ENCODE measurements at regions not wholly inside any gene's neighbourhood (a gene's known extent, or its start where the extent isn't known, plus 50 kb on each side); places are given as distances from the start of the nearest gene placed in this dataset.

DNA sequence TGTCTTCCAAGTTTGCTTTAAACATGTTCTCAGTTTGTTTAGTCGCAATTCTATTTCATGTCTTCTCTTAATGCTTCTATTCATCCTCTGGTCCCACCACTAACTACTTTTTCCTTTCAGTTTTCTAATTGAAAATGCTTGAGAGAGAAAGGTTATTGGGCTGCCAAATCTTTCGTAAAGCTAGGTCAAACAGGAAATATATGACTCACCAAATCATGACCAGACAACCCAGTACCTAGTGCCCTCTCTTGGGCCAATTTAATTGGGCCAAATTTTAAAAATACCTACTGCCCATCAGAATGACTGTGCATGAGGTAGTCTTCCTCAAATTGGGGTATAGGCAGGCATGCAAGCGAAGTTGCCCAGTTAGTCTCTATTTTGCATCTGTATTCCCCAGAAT is 295.4 kb upstream of the PBX1 start:
- H2AFZ ChIP-seq: no peak overlapping the region
- H3K36me3 ChIP-seq (ENCODE audit: low read depth): no peaks in the 10 kb centered on the region
- H3K4me2 ChIP-seq (ENCODE audit: unreplicated experiment): no peak overlapping the region
- H3F3A ChIP-seq (ENCODE audit: insufficient read depth): no peaks in the 10 kb centered on the region
- H3K27me3 ChIP-seq (replicated peaks; ENCODE audit: insufficient read depth): no peaks in the 10 kb centered on the region
- no peaks in the 10 kb centered on the region for H3K9me3 ChIP-seq (ENCODE audit: low read depth)
- in situ Hi-C loops (cut with MboI): no loop called here
- H3K27ac ChIP-seq: no peak overlapping the region
- no peak overlapping the region for H3K9ac ChIP-seq
- no peaks in the 10 kb centered on the region for H3K4me1 ChIP-seq (ENCODE audit: insufficient read depth)
- H3K4me3 ChIP-seq: no peak overlapping the region
- TF ChIP-seq EZH2phosphoT487 (IDR thresholded peaks at IDR 0.05; ENCODE audit: insufficient read depth, low read depth): no peak
- TF ChIP-seq EZH2 (IDR thresholded peaks at IDR 0.05; ENCODE audit: insufficient read depth, poor library complexity, severe bottlenecking): no peak
- 51 to 61% methylated on average over 3 of the region's 3 CpGs for WGBS, 2 experiments (ENCODE audit: low coverage in 1 of 2, low lambda C conversion rate in 2 of 2, missing lambda C conversion rate in 2 of 2)
- H4K20me1 ChIP-seq (ENCODE audit: insufficient read depth): no peaks in the 10 kb centered on the region
- peak; percentile 9 for DNase-seq
- H3K79me2 ChIP-seq (ENCODE audit: insufficient read depth): no peaks in the 10 kb centered on the region
- no peaks in the 10 kb centered on the region for H3K9me2 ChIP-seq (ENCODE audit: insufficient read depth)

DNA sequence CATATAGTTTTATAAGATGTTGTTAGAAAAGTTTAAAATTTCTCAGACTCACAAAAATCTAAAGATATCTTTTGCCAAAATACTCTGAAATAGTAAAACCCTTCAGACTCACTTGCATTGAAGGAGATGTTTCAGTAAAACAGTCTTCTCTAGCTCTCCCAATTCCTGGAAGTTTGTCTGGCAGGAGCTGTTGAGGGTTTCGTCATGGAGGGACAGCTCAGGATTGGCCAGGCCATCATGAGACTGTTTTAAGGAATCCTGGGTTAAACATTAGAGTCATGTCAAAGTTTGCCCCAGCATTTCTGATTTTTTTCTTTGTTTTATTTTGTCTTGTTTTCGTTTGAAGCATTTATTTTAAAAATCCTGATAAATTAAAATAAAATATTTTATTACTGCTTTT is 293.8 kb upstream of the PBX1 start:
- Histone ChIP-seq H2AFZ (no peak overlapping the region), H3K79me2 (ENCODE audit: insufficient read depth) (no peaks in the 10 kb centered on the region), H3K27ac (no peak overlapping the region), H3K4me1 (ENCODE audit: insufficient read depth) (no peaks in the 10 kb centered on the region), H4K20me1 (ENCODE audit: insufficient read depth) (no peaks in the 10 kb centered on the region), H3K9me2 (ENCODE audit: insufficient read depth) (no peaks in the 10 kb centered on the region), H3K9me3 (ENCODE audit: low read depth) (no peaks in the 10 kb centered on the region), H3K4me3 (no peak overlapping the region), H3K9ac (no peak overlapping the region), H3K36me3 (ENCODE audit: low read depth) (no peaks in the 10 kb centered on the region), H3K27me3 (replicated peaks; ENCODE audit: insufficient read depth) (no peaks in the 10 kb centered on the region), H3K4me2 (ENCODE audit: unreplicated experiment) (no peak overlapping the region), H3F3A (ENCODE audit: insufficient read depth) (no peaks in the 10 kb centered on the region)
- 2 to 4% methylated on average over 2 of the region's 2 CpGs for WGBS, 2 experiments (ENCODE audit: low coverage in 1 of 2, low lambda C conversion rate in 2 of 2, missing lambda C conversion rate in 2 of 2)
- in situ Hi-C loops (cut with MboI): no loop called here
- no peak for DNase-seq
- TF ChIP-seq EZH2 (IDR thresholded peaks at IDR 0.05; ENCODE audit: insufficient read depth, poor library complexity, severe bottlenecking) (no peak), EZH2phosphoT487 (IDR thresholded peaks at IDR 0.05; ENCODE audit: insufficient read depth, low read depth) (no peak)

- Histone ChIP-seq H3K36me3 (ENCODE audit: low read depth) (no peaks in the 10 kb centered on the region), H3K27ac (no peak overlapping the region), H3K4me3 (no peak overlapping the region), H4K20me1 (ENCODE audit: insufficient read depth) (no peaks in the 10 kb centered on the region), H3K4me2 (ENCODE audit: unreplicated experiment) (no peak overlapping the region), H3K9ac (no peak overlapping the region), H3K9me3 (ENCODE audit: low read depth) (no peaks in the 10 kb centered on the region), H3K9me2 (ENCODE audit: insufficient read depth) (no peaks in the 10 kb centered on the region), H3K27me3 (replicated peaks; ENCODE audit: insufficient read depth) (no peaks in the 10 kb centered on the region), H2AFZ (no peak overlapping the region), H3K4me1 (ENCODE audit: insufficient read depth) (no peaks in the 10 kb centered on the region), H3F3A (ENCODE audit: insufficient read depth) (no peaks in the 10 kb centered on the region), H3K79me2 (ENCODE audit: insufficient read depth) (no peaks in the 10 kb centered on the region)
- no peak for DNase-seq
- TF ChIP-seq EZH2 (IDR thresholded peaks at IDR 0.05; ENCODE audit: insufficient read depth, poor library complexity, severe bottlenecking) (no peak), EZH2phosphoT487 (IDR thresholded peaks at IDR 0.05; ENCODE audit: insufficient read depth, low read depth) (no peak)
- in situ Hi-C loops (cut with MboI): no loop called here
These were observed 286.8 kb upstream of the PBX1 start for GRCh38 chr1:164272156-164272555.

GRCh38 chr1:164296172-164296571 is 262.8 kb upstream of the PBX1 start:
- Histone ChIP-seq H3K9ac (no peak overlapping the region), H3K4me3 (no peak overlapping the region), H2AFZ (no peak overlapping the region), H3K4me1 (ENCODE audit: insufficient read depth) (no peaks in the 10 kb centered on the region), H3K27me3 (replicated peaks; ENCODE audit: insufficient read depth) (no peaks in the 10 kb centered on the region), H3K4me2 (ENCODE audit: unreplicated experiment) (no peak overlapping the region), H3K79me2 (ENCODE audit: insufficient read depth) (no peaks in the 10 kb centered on the region), H3F3A (ENCODE audit: insufficient read depth) (no peaks in the 10 kb centered on the region), H3K36me3 (ENCODE audit: low read depth) (no peaks in the 10 kb centered on the region), H3K27ac (no peak overlapping the region), H3K9me2 (ENCODE audit: insufficient read depth) (no peaks in the 10 kb centered on the region), H4K20me1 (ENCODE audit: insufficient read depth) (no peaks in the 10 kb centered on the region), H3K9me3 (ENCODE audit: low read depth) (no peaks in the 10 kb centered on the region)
- 57 to 59% methylated on average over 7 of the region's 7 CpGs for WGBS, 2 experiments (ENCODE audit: low coverage in 1 of 2, low lambda C conversion rate in 2 of 2, missing lambda C conversion rate in 2 of 2)
- TF ChIP-seq EZH2phosphoT487 (IDR thresholded peaks at IDR 0.05; ENCODE audit: insufficient read depth, low read depth): no peak
- TF ChIP-seq EZH2 (IDR thresholded peaks at IDR 0.05; ENCODE audit: insufficient read depth, poor library complexity, severe bottlenecking): no peak
- in situ Hi-C loops (cut with MboI): no loop called here
- no peak for DNase-seq

DNA sequence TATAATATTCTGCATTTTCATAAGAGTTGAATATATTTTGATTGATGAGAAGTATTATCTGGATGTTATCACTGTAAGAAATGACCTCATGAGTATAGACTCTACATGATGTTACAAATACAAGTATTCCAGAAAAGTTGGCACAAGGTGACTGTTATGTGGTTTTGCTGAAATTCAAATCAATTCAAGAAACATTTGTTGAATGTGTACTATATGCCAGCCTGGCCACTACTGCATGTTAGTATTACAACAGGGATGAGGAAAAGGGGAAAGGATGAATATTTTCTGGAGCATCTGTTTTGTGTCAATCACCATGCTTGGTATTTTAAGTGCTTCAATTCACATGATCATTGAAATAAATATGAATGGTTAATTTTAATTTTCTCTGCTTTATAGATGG is 250.9 kb upstream of the PBX1 start:
- Histone ChIP-seq H3K4me1 (ENCODE audit: insufficient read depth) (peaks cover 9% of the 10 kb centered on the region; the same call in 1 of the 2 replicates), H2AFZ (no peak overlapping the region), H3K9me3 (ENCODE audit: low read depth) (no peaks in the 10 kb centered on the region), H3K27me3 (replicated peaks; ENCODE audit: insufficient read depth) (no peaks in the 10 kb centered on the region; the same call in 1 of the 2 replicates), H3F3A (ENCODE audit: insufficient read depth) (0 out of 2 replicates have a peak, but pooled peaks cover 9% of the 10 kb centered on the region), H3K4me2 (ENCODE audit: unreplicated experiment) (no peak overlapping the region), H3K79me2 (ENCODE audit: insufficient read depth) (no peaks in the 10 kb centered on the region), H3K4me3 (no peak overlapping the region), H3K9me2 (ENCODE audit: insufficient read depth) (no peaks in the 10 kb centered on the region), H4K20me1 (ENCODE audit: insufficient read depth) (no peaks in the 10 kb centered on the region), H3K9ac (no peak overlapping the region), H3K36me3 (ENCODE audit: low read depth) (no peaks in the 10 kb centered on the region), H3K27ac (no peak overlapping the region)
- no peak for DNase-seq
- in situ Hi-C loops (cut with MboI): no loop called here
- TF ChIP-seq EZH2phosphoT487 (IDR thresholded peaks at IDR 0.05; ENCODE audit: insufficient read depth, low read depth) (no peak), EZH2 (IDR thresholded peaks at IDR 0.05; ENCODE audit: insufficient read depth, poor library complexity, severe bottlenecking) (no peak)
